ENCODE measurements at regions not wholly inside any gene's neighbourhood (a gene's known extent, or its start where the extent isn't known, plus 50 kb on each side); places are given as distances from the start of the nearest gene placed in this dataset.

DNA sequence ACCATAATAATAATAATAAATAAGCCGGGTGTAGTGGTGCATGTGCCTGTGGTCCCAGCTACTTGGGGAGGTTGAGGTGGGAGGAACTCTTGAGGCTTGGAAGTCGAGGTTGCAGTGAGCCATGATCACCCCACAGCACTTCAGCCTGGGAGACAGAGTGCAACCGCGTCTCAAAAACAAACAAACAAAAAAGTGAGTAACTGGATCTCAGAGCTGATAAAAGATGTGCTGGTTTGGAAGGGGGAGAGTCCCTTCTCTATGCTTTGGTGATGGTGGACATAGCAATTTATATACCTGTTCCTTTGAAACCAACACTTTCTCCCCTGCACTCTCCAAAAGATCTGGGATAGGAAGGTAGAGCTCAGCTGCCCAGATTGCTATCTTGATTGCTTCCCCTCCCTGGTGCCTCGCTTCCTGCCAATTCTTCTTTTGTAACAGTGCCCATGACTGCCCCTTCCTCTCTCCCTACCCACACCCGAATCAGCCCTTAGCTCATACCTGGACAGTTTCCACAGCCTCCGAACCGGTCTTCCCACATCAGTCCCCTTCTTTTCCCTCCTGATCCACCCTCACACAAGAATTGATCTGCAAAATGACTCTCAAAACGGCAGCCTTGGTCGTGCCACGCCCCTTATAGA lies 55.1 kb upstream of the UBE2E1 start:
- H3K4me3 Mint-ChIP-seq (ENCODE audit: low read depth, unreplicated experiment) = no peak overlapping the region
- no peaks in the 10 kb centered on the region for H3K9me3 Mint-ChIP-seq (ENCODE audit: low read depth, unreplicated experiment)
- no peak overlapping the region for H3K27ac Mint-ChIP-seq (ENCODE audit: unreplicated experiment)
- CTCF ChIA-PET = interaction anchor here (0.9 kb wide), 1 partner anchor 15 kb away, joined by 3 read pairs; no protein-coding TSS in a partner anchor
- no TSS peak for BruUV-seq (replicated peaks)
- H3K36me3 Mint-ChIP-seq (ENCODE audit: insufficient read depth, unreplicated experiment) = no peaks in the 10 kb centered on the region
- no peaks in the 10 kb centered on the region for H3K27me3 Mint-ChIP-seq (ENCODE audit: unreplicated experiment)
- intact Hi-C loops (cut with micrococcal nuclease; ENCODE audit: unreplicated experiment) = no loop called here
- peaks cover 30% of the 10 kb centered on the region for H3K4me1 Mint-ChIP-seq (ENCODE audit: low read depth, unreplicated experiment)
- DNase-seq = no peak
- TF ChIP-seq, protein P1, sequence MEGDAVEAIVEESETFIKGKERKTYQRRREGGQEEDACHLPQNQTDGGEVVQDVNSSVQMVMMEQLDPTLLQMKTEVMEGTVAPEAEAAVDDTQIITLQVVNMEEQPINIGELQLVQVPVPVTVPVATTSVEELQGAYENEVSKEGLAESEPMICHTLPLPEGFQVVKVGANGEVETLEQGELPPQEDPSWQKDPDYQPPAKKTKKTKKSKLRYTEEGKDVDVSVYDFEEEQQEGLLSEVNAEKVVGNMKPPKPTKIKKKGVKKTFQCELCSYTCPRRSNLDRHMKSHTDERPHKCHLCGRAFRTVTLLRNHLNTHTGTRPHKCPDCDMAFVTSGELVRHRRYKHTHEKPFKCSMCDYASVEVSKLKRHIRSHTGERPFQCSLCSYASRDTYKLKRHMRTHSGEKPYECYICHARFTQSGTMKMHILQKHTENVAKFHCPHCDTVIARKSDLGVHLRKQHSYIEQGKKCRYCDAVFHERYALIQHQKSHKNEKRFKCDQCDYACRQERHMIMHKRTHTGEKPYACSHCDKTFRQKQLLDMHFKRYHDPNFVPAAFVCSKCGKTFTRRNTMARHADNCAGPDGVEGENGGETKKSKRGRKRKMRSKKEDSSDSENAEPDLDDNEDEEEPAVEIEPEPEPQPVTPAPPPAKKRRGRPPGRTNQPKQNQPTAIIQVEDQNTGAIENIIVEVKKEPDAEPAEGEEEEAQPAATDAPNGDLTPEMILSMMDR (IDR thresholded peaks at IDR 0.05; ENCODE audit: unreplicated experiment) = no peak

DNA sequence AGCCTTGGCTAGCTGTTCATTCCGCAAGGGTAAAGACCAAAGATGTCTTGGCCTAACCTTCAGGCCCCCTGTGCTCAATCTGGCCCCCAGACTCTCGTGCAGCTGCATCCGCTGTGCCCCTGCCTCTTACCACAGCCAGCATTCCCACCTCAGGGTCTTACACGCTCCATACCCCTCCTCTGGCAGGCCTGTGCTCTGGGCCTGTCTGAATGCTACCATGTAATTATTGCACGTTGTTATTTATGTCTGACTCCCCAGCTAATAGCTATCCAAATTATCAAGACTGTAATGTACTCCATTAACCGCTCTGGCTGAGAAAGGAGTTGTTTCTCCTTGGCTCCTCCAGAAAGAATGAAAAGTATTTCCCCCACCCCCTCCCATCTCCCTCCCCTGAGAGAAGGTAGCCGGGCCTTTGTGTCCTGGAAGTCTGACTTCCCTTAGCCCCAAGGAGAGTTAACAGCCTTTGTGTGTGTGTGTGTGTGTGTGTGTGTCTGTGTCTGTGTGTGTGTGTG lies 54.5 kb upstream of the UBE2E1 start:
- TF ChIP-seq, protein P1 (IDR thresholded peaks at IDR 0.05; ENCODE audit: unreplicated experiment) = no peak
- no peaks in the 10 kb centered on the region for H3K36me3 Mint-ChIP-seq (ENCODE audit: insufficient read depth, unreplicated experiment)
- intact Hi-C loops (cut with micrococcal nuclease; ENCODE audit: unreplicated experiment) = no loop called here
- H3K27ac Mint-ChIP-seq (ENCODE audit: unreplicated experiment) = no peak overlapping the region
- CTCF ChIA-PET = interaction anchor here (0.9 kb wide), 1 partner anchor 16 kb away, joined by 3 read pairs; no protein-coding TSS in a partner anchor
- DNase-seq = no peak
- H3K4me3 Mint-ChIP-seq (ENCODE audit: low read depth, unreplicated experiment) = no peak overlapping the region
- no peaks in the 10 kb centered on the region for H3K9me3 Mint-ChIP-seq (ENCODE audit: low read depth, unreplicated experiment)
- no peaks in the 10 kb centered on the region for H3K27me3 Mint-ChIP-seq (ENCODE audit: unreplicated experiment)
- H3K4me1 Mint-ChIP-seq (ENCODE audit: low read depth, unreplicated experiment) = peaks cover 30% of the 10 kb centered on the region
- no TSS peak for BruUV-seq (replicated peaks)

DNA sequence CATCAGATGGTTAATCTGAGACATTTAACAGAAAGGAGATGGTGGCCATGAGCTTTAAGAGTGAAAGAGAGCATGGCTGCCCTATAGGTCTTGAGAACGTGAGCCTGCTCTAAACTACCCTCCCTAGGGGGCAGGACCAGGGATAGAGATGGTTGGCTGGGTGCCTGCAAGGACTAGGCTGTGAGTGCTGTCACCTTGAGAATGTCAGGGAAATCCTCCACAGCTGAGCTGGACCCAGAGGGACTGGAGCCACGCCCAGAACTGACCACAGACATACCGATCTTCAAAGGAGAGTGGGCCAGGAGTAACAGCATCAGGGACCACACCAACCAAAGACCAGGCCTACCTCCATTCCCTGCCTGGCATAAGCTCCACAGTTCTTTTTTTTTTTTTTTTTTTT lies 53.6 kb upstream of the UBE2E1 start:
- BruUV-seq (replicated peaks) = no TSS peak
- peaks cover 30% of the 10 kb centered on the region for H3K4me1 Mint-ChIP-seq (ENCODE audit: low read depth, unreplicated experiment)
- intact Hi-C loops (cut with micrococcal nuclease; ENCODE audit: unreplicated experiment) = no loop called here
- H3K4me3 Mint-ChIP-seq (ENCODE audit: low read depth, unreplicated experiment) = no peak overlapping the region
- DNase-seq = no peak
- no peak overlapping the region for H3K27ac Mint-ChIP-seq (ENCODE audit: unreplicated experiment)
- H3K36me3 Mint-ChIP-seq (ENCODE audit: insufficient read depth, unreplicated experiment) = no peaks in the 10 kb centered on the region
- TF ChIP-seq, protein P1 (IDR thresholded peaks at IDR 0.05; ENCODE audit: unreplicated experiment) = no peak
- no peaks in the 10 kb centered on the region for H3K27me3 Mint-ChIP-seq (ENCODE audit: unreplicated experiment)
- CTCF ChIA-PET = interaction anchor here (0.7 kb wide), 1 partner anchor 35 kb away, joined by 3 read pairs; no protein-coding TSS in a partner anchor
- H3K9me3 Mint-ChIP-seq (ENCODE audit: low read depth, unreplicated experiment) = no peaks in the 10 kb centered on the region

DNA sequence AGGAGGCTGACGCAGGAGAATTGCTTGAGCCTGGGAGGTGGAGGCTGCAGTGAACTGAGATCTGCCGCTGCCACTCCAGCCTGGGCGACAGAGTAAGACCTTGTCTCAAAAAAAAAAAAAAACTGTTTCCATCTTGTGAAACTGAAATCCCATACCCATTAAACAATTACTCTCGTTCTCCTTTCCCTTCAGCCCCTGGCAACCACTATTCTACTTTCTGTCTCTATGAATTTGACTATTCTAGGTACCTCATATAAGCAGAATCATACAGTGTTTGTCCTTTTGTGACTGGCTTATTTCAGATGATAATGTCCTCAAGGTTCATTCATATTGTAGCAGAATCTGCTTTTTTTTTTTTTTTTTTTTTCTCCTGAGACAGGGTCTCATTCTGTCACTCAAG lies 51.5 kb upstream of the UBE2E1 start:
- H3K27ac Mint-ChIP-seq (ENCODE audit: unreplicated experiment) = no peak overlapping the region
- no peaks in the 10 kb centered on the region for H3K27me3 Mint-ChIP-seq (ENCODE audit: unreplicated experiment)

More for the DNA sequence above, 51.5 kb upstream of the UBE2E1 start:
- Mint-ChIP-seq H3K4me3 (ENCODE audit: low read depth, unreplicated experiment) (no peak overlapping the region), H3K9me3 (ENCODE audit: low read depth, unreplicated experiment) (no peaks in the 10 kb centered on the region), H3K36me3 (ENCODE audit: insufficient read depth, unreplicated experiment) (no peaks in the 10 kb centered on the region), H3K4me1 (ENCODE audit: low read depth, unreplicated experiment) (peaks cover 14% of the 10 kb centered on the region)
- BruUV-seq (replicated peaks) = no TSS peak
- no peak for DNase-seq
- intact Hi-C loops (cut with micrococcal nuclease; ENCODE audit: unreplicated experiment) = no loop called here
- TF ChIP-seq, protein P1 (IDR thresholded peaks at IDR 0.05; ENCODE audit: unreplicated experiment) = no peak
- CTCF ChIA-PET = no interaction called here

Data from Calu3 (cell line).